DND-41 (cell line): ENCODE measurements at regions not wholly inside any gene's neighbourhood (a gene's known extent, or its start where the extent isn't known, plus 50 kb on each side); places are given as distances from the start of the nearest gene placed in this dataset.

Experiments used
- ATAC-seq: fragments of 200-7000 bp; cut with Tn5 transposase; 3 replicates; pipeline ENCODE4 v1.9.1; 2021; ENCODE audit warnings: low read depth; ENCODE audit not compliant: insufficient read depth
- DNase-seq: peaks from one replicate; pipeline ENCODE4 v3.0.0-alpha.2; 2020
- H2AFZ ChIP-seq: 2 replicates; pipeline ENCODE4 v1.6.0; 2012; ENCODE audit warnings: low read depth, low read length
- H3K27ac ChIP-seq: 2 replicates; pipeline ENCODE4 v1.5.1; 2012; ENCODE audit warnings: low read length, inconsistent platforms
- H3K27me3 ChIP-seq: fragments of 200-600 bp; sonication (generic); 2 replicates; pipeline ENCODE4 v1.6.0; 2012; ENCODE audit warnings: low read length, mild to moderate bottlenecking, inconsistent platforms; ENCODE audit not compliant: insufficient read depth, poor library complexity
- H3K36me3 ChIP-seq: 2 replicates; pipeline ENCODE4 v1.5.1; 2012; ENCODE audit warnings: low read length, inconsistent platforms; ENCODE audit not compliant: insufficient read depth
- H3K4me1 ChIP-seq: 2 replicates; pipeline ENCODE4 v1.5.1; 2012; ENCODE audit warnings: mild to moderate bottlenecking, low read length; ENCODE audit not compliant: insufficient read depth
- H3K4me2 ChIP-seq: 2 replicates; pipeline ENCODE4 v1.6.0; 2012; ENCODE audit warnings: mild to moderate bottlenecking, moderate library complexity, low read length, inconsistent platforms; ENCODE audit not compliant: insufficient read depth
- H3K4me3 ChIP-seq, 2 experiments: fragments of 200-600 bp in 1 of 2; shearing (Covaris generic) in 1 of 2; 2 replicates each; pipeline ENCODE4 v1.5.1; 2012 to 2016; ENCODE audit warnings: inconsistent platforms in 2 of 2, low read length in 2 of 2, mild to moderate bottlenecking in 2 of 2, low read depth in 1 of 2, moderate library complexity in 1 of 2
- H3K79me2 ChIP-seq: 2 replicates; pipeline ENCODE4 v1.6.0; 2012; ENCODE audit warnings: low read length, inconsistent platforms; ENCODE audit not compliant: insufficient read depth
- H3K9ac ChIP-seq: 2 replicates; pipeline ENCODE4 v1.6.0; 2012; ENCODE audit warnings: low read depth, mild to moderate bottlenecking, inconsistent platforms, low read length, moderate library complexity
- H3K9me3 ChIP-seq: 2 replicates; pipeline ENCODE4 v1.5.1; 2012; ENCODE audit warnings: low read length, moderate library complexity, mild to moderate bottlenecking, inconsistent platforms; ENCODE audit not compliant: insufficient read depth, severe bottlenecking
- H4K20me1 ChIP-seq: 2 replicates; pipeline ENCODE4 v1.6.0; 2012; ENCODE audit warnings: low read length; ENCODE audit not compliant: insufficient read depth
- EZH2 ChIP-seq: IDR thresholded peaks from 3 replicates; pipeline ENCODE4 v1.6.1; 2012; ENCODE audit warnings: borderline replicate concordance, low read depth, mild to moderate bottlenecking, moderate library complexity, low read length, inconsistent platforms; ENCODE audit not compliant: severe bottlenecking
- TF ChIP-seq, protein P1 (sequence below): IDR thresholded peaks from 2 replicates; pipeline ENCODE4 v1.5.1; 2012; ENCODE audit warnings: borderline replicate concordance, low read length, moderate library complexity, mild to moderate bottlenecking; ENCODE audit not compliant: poor library complexity, severe bottlenecking; ENCODE audit errors: extremely low read depth

DNA sequence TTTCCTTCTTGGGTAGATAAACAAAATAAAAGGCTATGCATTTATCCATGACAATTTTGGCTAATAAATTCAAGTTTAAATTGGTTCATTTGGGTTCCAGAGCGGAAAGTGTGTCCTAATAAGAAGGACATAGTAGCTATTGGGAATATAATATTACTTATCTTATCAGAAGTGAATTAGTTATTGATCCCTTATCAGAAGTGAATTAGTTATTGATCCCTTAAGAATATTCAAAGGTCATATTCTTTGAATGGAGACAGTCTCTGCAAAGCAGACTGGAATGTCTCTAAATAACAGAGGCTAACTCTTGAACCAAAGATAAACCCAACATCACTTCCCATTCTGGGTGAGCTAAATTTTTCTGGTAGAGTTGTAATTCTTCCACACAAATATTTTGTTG is 290.7 kb upstream of the BCHE start:
- Histone ChIP-seq H3K9me3 (no peaks in the 10 kb centered on the region), H3K27ac (no peak overlapping the region), H3K4me1 (no peaks in the 10 kb centered on the region), H3K27me3 (no peaks in the 10 kb centered on the region), H3K4me3 (no peak overlapping the region), H3K36me3 (no peaks in the 10 kb centered on the region), H2AFZ (no peak overlapping the region), H3K4me2 (no peak overlapping the region), H4K20me1 (no peaks in the 10 kb centered on the region), H3K9ac (no peak overlapping the region), H3K79me2 (no peaks in the 10 kb centered on the region)
- ATAC-seq (no peak), DNase-seq (no peak)
- TF ChIP-seq EZH2: no peak
- TF ChIP-seq, protein P1, sequence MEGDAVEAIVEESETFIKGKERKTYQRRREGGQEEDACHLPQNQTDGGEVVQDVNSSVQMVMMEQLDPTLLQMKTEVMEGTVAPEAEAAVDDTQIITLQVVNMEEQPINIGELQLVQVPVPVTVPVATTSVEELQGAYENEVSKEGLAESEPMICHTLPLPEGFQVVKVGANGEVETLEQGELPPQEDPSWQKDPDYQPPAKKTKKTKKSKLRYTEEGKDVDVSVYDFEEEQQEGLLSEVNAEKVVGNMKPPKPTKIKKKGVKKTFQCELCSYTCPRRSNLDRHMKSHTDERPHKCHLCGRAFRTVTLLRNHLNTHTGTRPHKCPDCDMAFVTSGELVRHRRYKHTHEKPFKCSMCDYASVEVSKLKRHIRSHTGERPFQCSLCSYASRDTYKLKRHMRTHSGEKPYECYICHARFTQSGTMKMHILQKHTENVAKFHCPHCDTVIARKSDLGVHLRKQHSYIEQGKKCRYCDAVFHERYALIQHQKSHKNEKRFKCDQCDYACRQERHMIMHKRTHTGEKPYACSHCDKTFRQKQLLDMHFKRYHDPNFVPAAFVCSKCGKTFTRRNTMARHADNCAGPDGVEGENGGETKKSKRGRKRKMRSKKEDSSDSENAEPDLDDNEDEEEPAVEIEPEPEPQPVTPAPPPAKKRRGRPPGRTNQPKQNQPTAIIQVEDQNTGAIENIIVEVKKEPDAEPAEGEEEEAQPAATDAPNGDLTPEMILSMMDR: no peak

DNA sequence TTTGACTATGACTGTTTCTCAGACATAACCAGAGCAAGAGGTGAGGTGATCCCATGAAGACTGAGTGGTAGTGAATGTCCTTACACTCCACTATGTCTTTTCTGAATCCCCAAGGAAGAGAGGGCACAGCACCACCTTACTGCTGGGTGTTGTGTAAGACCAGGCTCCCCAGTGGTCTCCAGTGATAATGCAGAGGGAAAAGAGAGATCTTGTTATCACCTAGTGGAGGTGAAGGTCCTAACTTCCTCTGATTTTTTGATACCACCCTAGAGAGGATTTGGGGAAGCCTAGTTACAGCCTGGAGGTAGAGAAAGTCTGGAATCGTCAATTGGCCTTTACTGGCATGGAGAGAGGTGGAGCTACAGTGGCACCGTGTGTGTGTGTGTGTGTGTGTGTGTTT is 288.0 kb upstream of the BCHE start:
- Histone ChIP-seq H2AFZ (no peak overlapping the region), H4K20me1 (no peaks in the 10 kb centered on the region), H3K4me3 (no peak overlapping the region), H3K4me2 (no peak overlapping the region), H3K4me1 (no peaks in the 10 kb centered on the region), H3K79me2 (no peaks in the 10 kb centered on the region), H3K9me3 (no peaks in the 10 kb centered on the region), H3K36me3 (no peaks in the 10 kb centered on the region), H3K9ac (no peak overlapping the region), H3K27me3 (no peaks in the 10 kb centered on the region), H3K27ac (no peak overlapping the region)
- ATAC-seq (no peak), DNase-seq (no peak)
- no peak for TF ChIP-seq EZH2
- TF ChIP-seq, protein P1: no peak

DNA sequence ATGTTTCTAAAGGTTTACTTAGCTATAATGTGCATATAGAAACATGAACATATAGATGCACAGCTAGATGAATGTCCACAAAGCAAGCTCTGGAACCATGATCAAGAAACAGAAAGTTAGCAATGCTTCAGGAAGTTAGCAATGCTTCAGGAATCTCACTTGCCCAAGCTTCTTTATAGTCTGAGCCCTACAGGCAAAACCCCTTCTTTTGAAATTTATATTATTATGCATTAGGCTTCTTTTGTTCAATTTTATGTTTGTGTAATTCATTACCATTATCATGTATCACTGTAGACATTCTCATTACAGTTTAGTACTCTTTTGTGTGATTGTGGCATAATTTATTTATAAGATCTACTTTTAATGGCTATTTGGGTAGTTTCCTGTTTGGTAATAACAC is 286.4 kb upstream of the BCHE start:
- Histone ChIP-seq H3K4me2 (no peak overlapping the region), H2AFZ (no peak overlapping the region), H3K4me3 (no peak overlapping the region), H4K20me1 (no peaks in the 10 kb centered on the region), H3K4me1 (no peaks in the 10 kb centered on the region), H3K27me3 (no peaks in the 10 kb centered on the region), H3K36me3 (no peaks in the 10 kb centered on the region), H3K79me2 (no peaks in the 10 kb centered on the region), H3K27ac (no peak overlapping the region), H3K9ac (no peak overlapping the region), H3K9me3 (no peaks in the 10 kb centered on the region)
- no peak for DNase-seq
- TF ChIP-seq EZH2: no peak
- TF ChIP-seq, protein P1: no peak
- ATAC-seq: no peak

DNA sequence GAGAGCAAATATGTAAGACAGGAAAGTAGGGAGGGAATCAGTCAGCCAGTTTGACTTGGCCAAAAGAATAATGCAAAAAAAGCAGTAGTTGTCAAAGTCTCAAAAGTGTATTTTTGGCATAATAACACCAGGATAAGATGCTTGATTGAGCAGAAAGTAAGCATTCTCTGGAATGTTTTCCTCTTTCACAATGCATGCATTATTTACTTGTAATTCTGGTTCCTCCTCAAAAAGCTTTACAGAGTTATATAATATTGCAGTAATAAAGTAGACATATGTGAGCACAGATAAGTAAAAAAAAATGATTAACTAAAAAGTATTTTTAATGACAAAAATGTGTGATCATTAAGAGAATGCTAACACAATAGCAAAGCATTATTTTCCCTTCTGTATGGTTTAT is 285.9 kb upstream of the BCHE start:
- no peaks in the 10 kb centered on the region for H3K27me3 ChIP-seq
- H4K20me1 ChIP-seq: no peaks in the 10 kb centered on the region
- no peaks in the 10 kb centered on the region for H3K4me1 ChIP-seq
- no peak overlapping the region for H3K4me2 ChIP-seq
- H2AFZ ChIP-seq: no peak overlapping the region
- ATAC-seq (no peak), DNase-seq (no peak)
- no peak for TF ChIP-seq EZH2
- TF ChIP-seq, protein P1: no peak
- no peaks in the 10 kb centered on the region for H3K36me3 ChIP-seq
- no peak overlapping the region for H3K4me3 ChIP-seq
- no peak overlapping the region for H3K9ac ChIP-seq
- no peak overlapping the region for H3K27ac ChIP-seq
- H3K9me3 ChIP-seq: no peaks in the 10 kb centered on the region
- H3K79me2 ChIP-seq: no peaks in the 10 kb centered on the region
